K562 (cell line): ENCODE measurements at regions not wholly inside any gene's neighbourhood (a gene's known extent, or its start where the extent isn't known, plus 50 kb on each side); places are given as distances from the start of the nearest gene placed in this dataset.

Source experiments
- ATAC-seq: fragments of 200-7000 bp; cut with Tn5 transposase; 3 replicates; pipeline ENCODE4 v1.9.1; 2020; ENCODE audit warnings: moderate library complexity
- BruUV-seq: library from RNA; stranded (reverse); fragments of 400-500 nt; replicated peaks from 2 replicates; lab custom pipeline; 2021; lab: Mats Ljungman, UMichigan
- CTCF ChIA-PET: fragments of 300-600 bp; formaldehyde crosslinking; extraction: SDS; loops from one replicate; lab custom pipeline; 2021; ENCODE audit warnings: low intra/inter-chr PET ratio; lab: Yijun Ruan, JAX
- POLR2A ChIA-PET: fragments of 300-600, 350-650 bp; sonication (Branson Sonifier 250); formaldehyde crosslinking; extraction: SDS; loops from one replicate; lab custom pipeline; 2021; ENCODE audit warnings: antibody characterized with exemption, inconsistent platforms; lab: Yijun Ruan, JAX
- DNase-seq, 4 experiments: peaks; one replicate each; pipeline versions ENCODE4 v3.0.0 to v3.0.0-alpha.2; 2011 to 2018; ENCODE audit warnings: low spot score in 3 of 4, mixed read lengths in 3 of 4; ENCODE audit errors: extremely low read depth in 1 of 4
- FAIRE-seq: peaks from 2 replicates; lab custom pipeline; 2011; peaks lifted over from hg19 to GRCh38; lab: Jason Lieb, UNC
- H2AFZ ChIP-seq: 2 replicates; pipeline ENCODE4 v1.6.0; 2011; ENCODE audit warnings: low read depth, low read length, control low read depth, inconsistent platforms
- H3K27ac ChIP-seq: fragments of 200-600 bp; 3 replicates; pipeline ENCODE4 v1.8.0; 2011; ENCODE audit warnings: low read depth, mild to moderate bottlenecking, control low read depth, inconsistent platforms, low read length, moderate library complexity, mixed read lengths; ENCODE audit errors: extremely low read depth
- H3K27me3 ChIP-seq, 2 experiments: fragments of 300-600 bp in 1 of 2; 2 replicates in 1 of 2; 3 replicates in 1 of 2; pipeline versions ENCODE4 v1.6.0 to v1.8.0; 2011; ENCODE audit warnings: inconsistent platforms in 2 of 2, low read length in 2 of 2, mild to moderate bottlenecking in 1 of 2, mixed read lengths in 1 of 2, moderate library complexity in 1 of 2; ENCODE audit not compliant: control insufficient read depth in 2 of 2, insufficient read depth in 2 of 2
- H3K36me3 ChIP-seq: fragments of 300-600 bp; 3 replicates; pipeline ENCODE4 v1.8.0; 2011; ENCODE audit warnings: mild to moderate bottlenecking, low read length, inconsistent platforms; ENCODE audit not compliant: control insufficient read depth, insufficient read depth
- H3K4me1 ChIP-seq, 2 experiments: fragments of 200-600 bp in 1 of 2; replicated peaks in 1 of 2; 2 replicates in 1 of 2; 3 replicates in 1 of 2; pipeline versions ENCODE4 v1.5.1 to v1.8.0; 2011; ENCODE audit warnings: inconsistent platforms in 2 of 2, low read length in 2 of 2, mild to moderate bottlenecking in 1 of 2, mixed read lengths in 1 of 2, moderate library complexity in 1 of 2; ENCODE audit not compliant: control insufficient read depth in 2 of 2, insufficient read depth in 2 of 2
- H3K4me2 ChIP-seq: 2 replicates; pipeline ENCODE4 v1.6.1; 2011; ENCODE audit warnings: low read length, control low read depth, inconsistent platforms, mixed read lengths; ENCODE audit not compliant: insufficient read depth
- H3K4me3 ChIP-seq: fragments of 200-600 bp; sonication (generic), shearing (Covaris generic); 2 replicates; pipeline ENCODE4 v1.5.1; 2016; ENCODE audit warnings: control low read depth, inconsistent platforms
- H3K79me2 ChIP-seq: fragments of 200-600 bp; 3 replicates; pipeline ENCODE4 v1.8.0; 2011; ENCODE audit warnings: low read length, inconsistent platforms; ENCODE audit not compliant: control insufficient read depth, insufficient read depth
- H3K9ac ChIP-seq, 2 experiments: 2 replicates each; pipeline versions ENCODE4 v1.6.0 to v1.6.1; 2011; ENCODE audit warnings: low read depth in 2 of 2, low read length in 2 of 2, control low read depth in 1 of 2, inconsistent platforms in 1 of 2, mild to moderate bottlenecking in 1 of 2, mixed read lengths in 1 of 2; ENCODE audit not compliant: insufficient read depth in 1 of 2
- H3K9me1 ChIP-seq: one replicate; pipeline ENCODE4 v1.6.0; 2011; ENCODE audit warnings: inconsistent platforms, mild to moderate bottlenecking, low read length, moderate library complexity; ENCODE audit not compliant: control insufficient read depth, insufficient read depth
- H3K9me3 ChIP-seq: replicated peaks from 2 replicates; pipeline ENCODE4 v1.5.1; 2011; ENCODE audit warnings: low read depth, low read length, inconsistent platforms; ENCODE audit not compliant: control insufficient read depth, insufficient read depth
- H4K20me1 ChIP-seq: replicated peaks from 2 replicates; pipeline ENCODE4 v1.6.1; 2011; ENCODE audit warnings: low read length, inconsistent platforms, mixed read lengths; ENCODE audit not compliant: control insufficient read depth, insufficient read depth
- ARID4B ChIP-seq: sonication (generic); formaldehyde crosslinking; IDR thresholded peaks from 2 replicates; pipeline ENCODE4 v1.8.0; 2022; ENCODE audit warnings: mild to moderate bottlenecking, missing genetic modification reagents
- CAMTA2 ChIP-seq: fragments of 250-450 bp; sonication (Bioruptor Pico); conservative IDR thresholded peaks from 2 replicates; pipeline ENCODE4 v1.5.1; 2022
- E2F1 ChIP-seq: sonication (generic); formaldehyde crosslinking; IDR thresholded peaks from 2 replicates; pipeline ENCODE4 v1.8.1; 2023; ENCODE audit warnings: mild to moderate bottlenecking, missing genetic modification reagents, moderate library complexity
- HES1 ChIP-seq: fragments of 450-650 bp; IDR thresholded peaks from 2 replicates; pipeline ENCODE4 v1.6.1; 2016; ENCODE audit warnings: low read depth, mild to moderate bottlenecking, moderate library complexity
- HINFP ChIP-seq: fragments of 450-650 bp; conservative IDR thresholded peaks from 2 replicates; pipeline ENCODE4 v1.6.1; 2016; ENCODE audit warnings: missing genetic modification characterization, low read depth, mild to moderate bottlenecking, control low read depth, missing compliant biosample characterization
- HMBOX1 ChIP-seq: sonication (generic); IDR thresholded peaks from 2 replicates; pipeline ENCODE4 v1.6.1; 2016
- IRF9 ChIP-seq: fragments of 450-650 bp; IDR thresholded peaks from 2 replicates; pipeline ENCODE4 v1.6.1; 2016; ENCODE audit warnings: missing biosample characterization, missing genetic modification characterization
- WGBS: fragments of 100-300 bp; shearing (Covaris generic); methylation state at CpG from one replicate; pipeline ENCODE4 v1.1.6; 2016; ENCODE audit warnings: low coverage, mixed read lengths; ENCODE audit not compliant: insufficient coverage; ENCODE audit errors: missing lambda C conversion rate; 5-methylcytosine and 5-hydroxymethylcytosine counted together
- in situ Hi-C: fragments of 300-500 bp; cut with MboI; formaldehyde crosslinking; loops from 4 replicates; pipeline ENCODE4 v1.15.0; 2018; ENCODE audit warnings: inconsistent platforms, mixed read lengths
- intact Hi-C: fragments of 100-400 bp; cut with micrococcal nuclease; formaldehyde crosslinking; loops from 2 replicates; pipeline ENCODE4 v1.14.2; 2022

- no peak for TF ChIP-seq CAMTA2 (CRISPR knock-in tag)
Measured at GRCh38 chr1:55580845-55581332, 365.7 kb upstream of the USP24 start (continued).

GRCh38 chr1:55579332-55580001 is 364.3 kb upstream of the USP24 start:
- H2AFZ ChIP-seq = no peak overlapping the region
- 0% methylated on average over 3 of the region's 3 CpGs for WGBS
- no peaks in the 10 kb centered on the region for H3K4me1 ChIP-seq
- no peaks in the 10 kb centered on the region for H3K27me3 ChIP-seq
- FAIRE-seq (no peak), DNase-seq (no peak), ATAC-seq (no peak)
- no peaks in the 10 kb centered on the region for H4K20me1 ChIP-seq
- no peaks in the 10 kb centered on the region for H3K9me1 ChIP-seq
- H3K4me2 ChIP-seq = no peak overlapping the region
- ChIA-PET CTCF (no interaction called here), POLR2A (no interaction called here)
- no TSS peak for BruUV-seq
- no peak overlapping the region for H3K27ac ChIP-seq
- H3K79me2 ChIP-seq = no peaks in the 10 kb centered on the region
- intact Hi-C loops = no loop called here
- in situ Hi-C loops = no loop called here
- H3K4me3 ChIP-seq = no peak overlapping the region
- no peak overlapping the region for H3K9ac ChIP-seq
- no peaks in the 10 kb centered on the region for H3K9me3 ChIP-seq
- no peaks in the 10 kb centered on the region for H3K36me3 ChIP-seq
- TF ChIP-seq E2F1 (CRISPR knock-in tag) (no peak), HINFP (tag) (no peak), ARID4B (CRISPR knock-in tag) (no peak), IRF9 (tag) (no peak), HMBOX1 (no peak), HES1 (no peak)
